CD4-positive, alpha-beta T cell treated with Interleukin-12 subunit alpha and Interleukin-12 subunit beta, for 1 hour (primary cell): ENCODE measurements at regions not wholly inside any gene's neighbourhood (a gene's known extent, or its start where the extent isn't known, plus 50 kb on each side); places are given as distances from the start of the nearest gene placed in this dataset.
"Not testable (repeated sequence)": the region's sequence is repeated elsewhere in the genome, so short reads cannot be mapped to it uniquely, and the experiment has no call there.

Source experiments
- DNase-seq: peaks from one replicate; pipeline ENCODE4 v3.0.0-alpha.2; 2020

DNA sequence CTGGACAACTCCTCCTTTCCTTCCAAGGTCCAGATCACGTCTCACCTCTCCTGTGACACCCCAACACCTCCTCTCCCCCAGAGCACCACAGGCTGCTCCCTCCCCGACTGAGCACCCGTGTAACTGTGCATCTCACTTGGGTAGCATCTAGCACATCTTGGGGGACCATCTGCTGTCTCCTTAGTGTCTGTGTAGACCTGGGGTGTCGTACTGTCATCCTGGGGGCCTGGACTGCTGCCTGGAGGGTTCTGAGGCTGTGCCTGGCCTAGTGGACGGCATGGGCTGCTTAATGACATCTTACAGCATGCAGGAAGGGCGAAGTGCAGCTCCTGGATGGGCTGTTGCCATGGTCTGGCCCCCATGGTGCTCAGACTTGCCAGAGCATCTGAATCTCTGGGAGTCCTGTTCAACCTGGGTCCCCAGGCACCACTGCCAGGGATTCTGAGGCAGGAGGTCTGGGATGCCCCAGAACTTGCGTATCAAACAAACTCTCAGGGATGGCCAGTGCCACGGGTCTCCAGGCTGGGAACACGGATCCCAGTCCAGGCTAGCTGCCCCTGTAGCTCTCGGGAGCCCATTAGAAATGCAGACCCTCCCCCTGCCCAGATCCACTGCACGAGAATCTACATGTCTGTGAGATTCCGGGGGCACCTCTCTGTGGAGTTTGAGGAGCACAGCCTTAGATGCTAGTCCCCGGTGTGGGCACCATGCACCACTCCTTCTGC is 194.4 kb upstream of the ZNF469 start:
- DNase-seq: not testable (repeated sequence)

DNA sequence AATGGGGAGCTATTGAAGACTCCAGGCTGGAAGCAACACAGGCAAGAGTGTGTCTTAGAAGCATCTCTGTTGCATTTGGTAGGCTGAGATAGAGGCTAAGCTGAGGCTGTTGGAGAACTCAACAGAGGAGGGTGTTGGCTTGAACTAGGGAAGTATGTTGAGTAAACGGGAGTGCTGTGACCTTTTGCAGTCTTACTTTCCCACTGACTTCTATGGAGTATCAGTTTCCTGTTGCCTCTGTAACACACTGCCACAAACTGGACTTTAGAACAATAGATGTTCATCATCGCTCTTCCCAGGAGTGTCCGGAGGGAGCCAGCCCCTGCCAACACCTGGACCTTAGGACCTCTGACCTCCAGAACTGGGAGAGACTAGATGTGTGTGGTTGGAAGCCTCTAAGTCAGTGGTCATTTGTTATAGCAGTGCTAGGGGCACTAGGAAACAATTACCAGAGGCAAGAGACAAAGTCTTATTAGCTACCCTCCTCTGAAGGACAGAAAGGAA is 192.1 kb upstream of the ZNF469 start:
- DNase-seq: not testable (repeated sequence)

DNA sequence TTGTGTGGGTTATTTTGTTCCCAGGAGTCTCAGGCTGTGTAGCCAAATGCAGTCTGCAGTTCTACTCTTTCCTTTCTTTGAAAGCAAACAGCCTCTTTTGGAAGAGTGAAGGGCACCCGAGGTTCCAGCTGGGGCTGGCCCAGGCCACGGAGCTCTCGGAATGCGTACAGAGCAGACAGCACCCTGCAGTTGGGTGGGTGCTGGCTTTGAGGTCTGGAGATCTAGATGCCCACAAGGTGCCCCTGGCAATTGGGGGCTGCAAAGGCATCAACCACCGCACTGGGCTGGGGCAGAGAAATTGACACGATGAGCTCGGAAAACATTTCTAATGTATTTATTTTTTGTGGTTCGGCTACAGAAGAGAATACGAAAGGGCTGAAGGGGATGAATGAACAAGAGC is 191.6 kb upstream of the ZNF469 start:
- not testable (repeated sequence) for DNase-seq

- DNase-seq: no peak
Measured at GRCh38 chr16:88192601-88193000, 190.2 kb upstream of the ZNF469 start.

DNA sequence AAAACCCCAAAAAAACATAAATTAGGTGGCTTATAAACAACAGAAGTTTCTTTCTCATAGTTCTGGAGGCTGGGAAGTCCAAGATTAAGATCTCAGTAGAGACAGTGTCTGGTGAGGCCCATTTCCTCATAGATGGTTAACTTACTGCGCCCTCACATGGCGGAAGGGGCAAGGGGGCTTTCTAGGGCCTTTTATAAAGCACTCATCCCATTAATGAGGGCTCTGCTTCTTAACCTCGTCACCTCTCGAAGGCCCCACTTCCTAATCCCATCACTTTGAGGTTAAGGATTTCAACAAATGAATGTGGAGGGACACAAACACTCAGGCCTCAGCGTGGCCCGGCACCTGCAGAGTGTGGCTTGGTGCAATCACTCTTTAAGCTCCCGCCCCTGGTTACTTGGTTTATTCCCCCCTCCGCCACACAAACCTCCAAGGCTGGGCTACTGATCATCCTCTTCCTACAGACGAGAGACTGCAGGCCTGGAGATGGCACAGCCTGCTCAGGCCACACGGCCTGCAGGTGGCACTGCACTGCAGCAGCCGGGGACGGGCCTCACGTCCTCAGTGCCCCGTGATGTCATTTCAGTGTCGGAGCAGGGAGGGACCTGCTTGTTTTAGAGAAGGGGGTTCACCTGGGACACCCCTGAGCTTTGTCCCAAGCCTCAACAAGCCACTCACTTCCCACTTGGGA is 188.9 kb upstream of the ZNF469 start:
- DNase-seq: peak; percentile 7

DNA sequence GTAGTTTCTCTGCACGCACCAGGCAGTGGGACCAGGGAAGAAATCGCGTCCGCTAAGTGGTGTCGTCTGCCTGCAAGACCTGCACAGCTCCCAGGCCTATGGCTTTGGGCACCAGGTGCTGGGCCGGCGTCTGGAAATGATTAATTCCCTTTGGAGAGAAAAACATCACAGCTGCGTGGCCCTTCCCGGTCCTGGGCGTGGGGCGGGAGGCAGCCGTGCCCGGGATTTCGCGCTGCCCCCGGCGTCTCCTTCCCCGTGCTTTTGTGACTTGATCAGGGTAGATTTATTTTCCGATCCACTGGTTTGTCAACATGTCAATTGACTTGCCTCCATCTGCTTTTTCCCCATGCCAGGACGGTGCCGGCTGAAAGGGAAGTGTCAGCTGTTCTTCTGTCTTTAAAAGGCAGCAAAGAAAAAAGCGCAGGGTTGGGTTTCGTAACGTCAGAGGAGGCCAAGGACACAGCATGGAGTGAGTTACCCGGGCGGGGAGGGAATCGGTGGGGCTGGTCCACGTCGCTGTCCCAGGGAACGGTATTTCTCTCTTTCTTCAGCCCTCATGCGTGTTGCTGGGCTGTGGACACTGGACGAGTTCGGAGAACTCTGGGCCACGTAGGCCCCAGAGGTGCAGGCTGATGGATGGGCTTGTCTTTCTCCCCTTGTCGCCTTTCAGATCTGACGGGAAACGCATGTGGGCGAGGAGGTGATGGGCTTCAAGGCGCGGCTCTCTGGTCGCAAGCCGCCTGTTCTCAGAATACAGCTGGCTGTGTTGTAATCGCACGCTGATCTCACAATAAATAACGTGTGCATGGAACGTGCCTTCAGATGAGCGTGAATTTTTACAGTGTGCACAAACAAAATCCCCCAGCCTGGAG is 188.1 kb upstream of the ZNF469 start:
- no peak for DNase-seq

GRCh38 chr16:88195269-88195705 is 187.5 kb upstream of the ZNF469 start:
- DNase-seq: no peak

GRCh38 chr16:88195911-88196465 is 186.8 kb upstream of the ZNF469 start:
- no peak for DNase-seq

DNA sequence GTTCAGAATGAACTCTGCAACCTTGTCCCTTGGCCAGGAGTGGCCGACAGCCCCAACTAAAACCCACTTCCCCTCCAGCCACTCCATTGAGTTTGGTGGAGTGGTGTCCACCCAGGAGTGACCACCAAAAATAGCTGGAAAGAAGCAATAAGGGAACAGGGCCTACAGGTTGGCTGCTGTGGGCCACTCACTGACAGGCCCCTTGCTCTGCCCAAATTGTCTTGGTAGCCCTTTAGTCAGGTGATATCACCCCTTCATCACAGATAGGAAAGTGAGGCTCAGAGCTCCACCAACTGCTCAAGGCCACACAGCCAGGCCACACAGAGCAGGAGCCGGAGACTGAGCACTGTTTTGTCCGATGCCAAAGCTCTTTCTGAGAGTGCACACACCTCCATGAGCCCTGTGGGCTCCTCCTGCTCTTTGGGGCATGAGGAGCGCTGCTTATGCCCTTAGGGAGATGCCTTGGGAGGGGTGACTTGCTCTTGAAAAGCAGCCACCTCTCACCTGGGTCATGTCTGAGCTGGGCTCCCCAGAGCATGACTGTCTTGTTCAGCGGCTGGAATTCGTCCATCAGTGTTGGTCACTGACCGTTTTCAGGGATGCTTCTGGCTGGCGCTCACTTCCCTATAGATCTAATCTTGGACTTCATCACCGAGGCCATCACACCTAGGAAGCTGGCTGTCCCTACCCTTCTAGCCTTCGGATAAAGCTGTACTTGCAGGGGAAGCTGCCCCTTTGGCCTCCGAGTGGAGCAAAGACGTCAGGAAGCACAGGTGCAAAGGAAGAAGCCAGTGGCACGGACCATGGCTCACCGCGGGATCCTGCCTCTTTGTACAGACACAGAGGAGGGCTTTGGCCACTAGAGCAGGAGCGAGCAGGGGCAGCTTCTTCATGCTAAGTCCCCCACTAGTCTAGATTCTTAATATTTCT is 186.0 kb upstream of the ZNF469 start:
- DNase-seq: no peak

- no peak for DNase-seq
Measured at GRCh38 chr16:88197481-88198456, 185.0 kb upstream of the ZNF469 start.

DNA sequence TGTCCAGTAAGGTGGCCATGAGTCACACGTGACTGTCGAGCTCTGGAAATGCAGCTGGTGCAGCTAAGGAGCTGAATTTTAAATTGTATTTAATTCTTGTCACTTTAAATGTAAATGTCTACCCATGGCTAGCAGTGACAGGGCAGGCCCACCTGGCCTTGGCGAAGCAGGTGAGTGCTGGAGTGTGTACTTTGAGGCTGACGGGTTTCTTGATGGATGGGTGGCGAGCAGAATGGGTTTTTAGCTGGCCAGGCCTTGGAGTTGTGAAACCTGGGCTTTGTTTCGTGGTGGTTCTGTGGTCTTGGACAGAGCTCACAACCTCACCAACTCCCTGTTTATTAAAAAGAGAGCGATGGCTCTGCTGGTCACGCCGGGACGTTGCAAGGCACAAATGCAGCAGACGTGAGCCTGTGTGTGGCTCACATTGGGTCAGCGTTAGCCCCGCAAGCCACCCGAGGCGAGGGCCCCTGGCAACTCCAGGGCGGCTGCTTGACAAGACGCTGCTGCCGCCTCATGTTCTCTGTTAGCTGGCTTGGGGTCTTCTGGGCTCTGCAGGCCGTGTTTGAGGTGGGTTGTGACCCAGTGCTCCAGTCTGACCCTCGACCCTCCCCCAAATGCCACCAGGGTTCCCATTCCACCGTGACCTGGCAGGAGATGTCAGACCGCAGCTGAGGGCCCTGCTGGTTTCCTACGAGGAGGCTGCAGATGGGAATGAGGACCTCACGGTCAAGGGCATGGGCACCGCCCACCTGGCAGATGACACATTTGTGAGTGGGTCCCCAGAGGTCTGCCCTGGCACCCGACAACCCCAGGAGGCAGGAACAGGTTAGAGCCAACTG is 184.1 kb upstream of the ZNF469 start:
- DNase-seq: not testable (repeated sequence)

GRCh38 chr16:88199296-88200153 is 183.2 kb upstream of the ZNF469 start:
- DNase-seq: not testable (repeated sequence)

- DNase-seq: not testable (repeated sequence)
Measured at GRCh38 chr16:88200154-88200895, 182.4 kb upstream of the ZNF469 start.

GRCh38 chr16:88200896-88201185 is 181.9 kb upstream of the ZNF469 start:
- DNase-seq: no peak

GRCh38 chr16:88201611-88202010 is 181.1 kb upstream of the ZNF469 start:
- not testable (repeated sequence) for DNase-seq

DNA sequence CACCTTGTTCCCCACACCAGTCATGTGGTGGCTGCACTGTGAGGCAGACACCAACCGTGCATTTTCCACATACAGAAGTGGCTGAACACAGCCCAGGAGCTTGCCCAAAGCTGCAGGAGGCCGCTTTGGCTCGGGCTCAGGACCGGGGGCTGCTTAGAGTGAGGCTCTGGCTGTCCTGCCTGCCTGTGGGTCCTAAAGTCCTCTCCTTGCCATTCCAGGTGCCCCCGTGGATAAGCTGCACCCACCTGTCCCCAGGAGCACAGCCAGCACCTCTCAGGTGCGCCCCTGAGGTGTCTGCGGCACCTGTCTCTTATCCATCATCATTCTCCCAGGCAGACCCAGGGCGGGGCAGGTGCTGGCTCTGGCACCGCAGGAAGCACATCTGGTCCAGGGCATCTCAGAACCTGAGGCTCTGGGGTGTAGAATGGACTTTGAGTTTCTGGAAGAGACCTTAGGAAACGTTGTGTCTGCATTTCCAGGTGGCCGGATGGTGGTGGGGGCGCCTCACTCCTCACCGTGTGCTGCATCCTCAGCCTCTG is 180.5 kb upstream of the ZNF469 start:
- no peak for DNase-seq

DNA sequence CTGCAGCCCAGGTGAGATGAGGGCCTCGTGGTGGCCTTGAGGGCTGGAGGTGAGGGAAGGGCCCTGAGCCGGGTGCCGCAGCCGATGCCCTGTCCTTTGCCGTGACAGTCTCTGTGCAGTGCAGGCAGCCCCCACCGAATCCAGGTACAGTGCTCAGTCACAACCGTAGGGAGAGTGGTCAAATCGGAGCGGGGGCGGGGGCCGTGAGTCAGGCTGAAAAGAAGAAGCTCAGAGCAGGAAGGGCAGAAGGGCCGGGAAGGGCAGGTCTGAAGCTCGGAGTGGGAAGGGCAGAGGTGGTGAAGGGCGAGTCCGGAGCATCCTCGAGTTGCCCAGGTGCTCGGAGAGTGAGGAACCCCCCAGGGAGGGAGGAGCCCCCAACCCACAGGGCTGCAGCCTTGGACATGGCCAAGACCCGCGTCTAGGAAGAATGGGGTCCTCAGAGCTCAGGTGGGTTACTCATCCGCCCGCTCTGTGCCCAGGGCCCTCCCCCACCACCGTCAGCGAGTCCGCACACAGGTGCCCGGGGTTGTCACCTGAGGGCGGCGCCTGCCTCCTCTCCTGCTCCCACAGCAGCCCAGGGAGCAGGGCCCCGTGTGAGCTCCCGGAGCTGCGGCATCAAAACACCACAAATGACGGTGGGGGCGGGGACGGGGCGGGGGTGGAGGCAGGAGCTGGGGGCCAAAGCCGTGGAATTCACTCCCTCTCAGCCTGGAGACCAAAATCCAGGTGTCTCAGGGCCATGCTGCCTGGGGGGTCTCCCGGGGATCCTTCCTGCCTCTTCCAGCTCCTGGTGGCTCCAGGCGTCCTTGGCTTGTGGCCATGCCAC is 179.7 kb upstream of the ZNF469 start:
- DNase-seq: not testable (repeated sequence)
